ENCODE measurements at regions not wholly inside any gene's neighbourhood (a gene's known extent, or its start where the extent isn't known, plus 50 kb on each side); places are given as distances from the start of the nearest gene placed in this dataset.

GRCh38 chr2:113838744-113839444, 51.0 kb upstream of the ACTR3 start:
- Histone ChIP-seq H3K27me3 (no peaks in the 10 kb centered on the region), H3K4me1 (peaks cover 10% of the 10 kb centered on the region), H3K36me3 (no peaks in the 10 kb centered on the region), H3K4me3 (no peak overlapping the region), H3K9me3 (no peaks in the 10 kb centered on the region), H3K27ac (no peak overlapping the region)
- no peak for DNase-seq (ENCODE audit: extremely low spot score in 2 of 2)
- intact Hi-C loops (cut with DNase I), result no loop called here
- TF ChIP-seq POLR2A (IDR thresholded peaks at IDR 0.05), result no peak

- Histone ChIP-seq H3K4me1 (peaks cover 6% of the 10 kb centered on the region), H3K36me3 (no peaks in the 10 kb centered on the region), H3K27me3 (no peaks in the 10 kb centered on the region), H3K27ac (no peak overlapping the region), H3K4me3 (no peak overlapping the region), H3K9me3 (no peaks in the 10 kb centered on the region)
- intact Hi-C loops (cut with DNase I), result no loop called here
- TF ChIP-seq CTCF (IDR thresholded peaks at IDR 0.05) (no peak), POLR2AphosphoS5 (IDR thresholded peaks at IDR 0.05; ENCODE audit: insufficient read depth in 1 of 2, low read depth in 1 of 2) (no peak), POLR2A (IDR thresholded peaks at IDR 0.05) (no peak)
- no peak for DNase-seq (ENCODE audit: extremely low spot score in 2 of 2)
Measured at GRCh38 chr2:113838277-113838676, 51.6 kb upstream of the ACTR3 start.

GRCh38 chr2:113834051-113834730, 55.7 kb upstream of the ACTR3 start:
- Histone ChIP-seq H3K27me3 (no peaks in the 10 kb centered on the region), H3K4me1 (no peaks in the 10 kb centered on the region), H3K9me3 (no peaks in the 10 kb centered on the region), H3K4me3 (no peak overlapping the region), H3K36me3 (no peaks in the 10 kb centered on the region), H3K27ac (no peak overlapping the region)
- no peak for DNase-seq (ENCODE audit: extremely low spot score in 2 of 2)
- intact Hi-C loops (cut with DNase I), result no loop called here
- no peak for TF ChIP-seq POLR2AphosphoS5 (IDR thresholded peaks at IDR 0.05; ENCODE audit: insufficient read depth in 1 of 2, low read depth in 1 of 2)
- no peak for TF ChIP-seq CTCF (IDR thresholded peaks at IDR 0.05)
- no peak for TF ChIP-seq POLR2A (IDR thresholded peaks at IDR 0.05)

GRCh38 chr2:113832795-113833290, 57.0 kb upstream of the ACTR3 start:
- intact Hi-C loops (cut with DNase I), result no loop called here

GRCh38 chr2:113831161-113831560, 58.7 kb upstream of the ACTR3 start:
- intact Hi-C loops (cut with DNase I), result no loop called here
- TF ChIP-seq POLR2AphosphoS5 (IDR thresholded peaks at IDR 0.05; ENCODE audit: insufficient read depth in 1 of 2, low read depth in 1 of 2), result peak in 1 of 2 donors; percentile 62
- no peak for TF ChIP-seq CTCF (IDR thresholded peaks at IDR 0.05)
- Histone ChIP-seq H3K4me1 (no peaks in the 10 kb centered on the region), H3K27me3 (no peaks in the 10 kb centered on the region), H3K9me3 (no peaks in the 10 kb centered on the region), H3K36me3 (no peaks in the 10 kb centered on the region), H3K4me3 (no peak overlapping the region), H3K27ac (no peak overlapping the region)
- DNase-seq (ENCODE audit: extremely low spot score in 2 of 2), result no peak

More at GRCh38 chr2:113832795-113833290, 57.0 kb upstream of the ACTR3 start:
- Histone ChIP-seq H3K9me3 (no peaks in the 10 kb centered on the region), H3K4me3 (no peak overlapping the region), H3K4me1 (no peaks in the 10 kb centered on the region), H3K27ac (no peak overlapping the region), H3K36me3 (no peaks in the 10 kb centered on the region), H3K27me3 (no peaks in the 10 kb centered on the region)
- no peak for DNase-seq (ENCODE audit: extremely low spot score in 2 of 2)
- TF ChIP-seq POLR2A (IDR thresholded peaks at IDR 0.05) (no peak), CTCF (IDR thresholded peaks at IDR 0.05) (no peak), POLR2AphosphoS5 (IDR thresholded peaks at IDR 0.05; ENCODE audit: insufficient read depth in 1 of 2, low read depth in 1 of 2) (no peak)

All from vagina (tissue), 2 donors.